ENCODE measurements at regions not wholly inside any gene's neighbourhood (a gene's known extent, or its start where the extent isn't known, plus 50 kb on each side); places are given as distances from the start of the nearest gene placed in this dataset.
A peak's percentile ranks its signal among the peaks of the same experiment; 100 is the strongest.

- DNase-seq (ENCODE audit: low read depth in 2 of 2) = no peak
Observed at GRCh38 chr4:123312951-123313592, 83.5 kb upstream of the SPRY1 start.

- no peak for DNase-seq (ENCODE audit: low read depth in 2 of 2)
Observed at GRCh38 chr4:123315617-123316016, 81.0 kb upstream of the SPRY1 start.

- no peak for DNase-seq (ENCODE audit: low read depth in 2 of 2)
Observed at GRCh38 chr4:123317211-123317610, 79.4 kb upstream of the SPRY1 start.

GRCh38 chr4:123319639-123320038 is 77.0 kb upstream of the SPRY1 start:
- no peak for DNase-seq (ENCODE audit: low read depth in 2 of 2)

GRCh38 chr4:123323998-123324397 is 72.6 kb upstream of the SPRY1 start:
- no peak for DNase-seq (ENCODE audit: low read depth in 2 of 2)

- no peak for DNase-seq (ENCODE audit: low read depth in 2 of 2)
Observed at GRCh38 chr4:123325241-123325681, 71.3 kb upstream of the SPRY1 start.

GRCh38 chr4:123327346-123327745 is 69.2 kb upstream of the SPRY1 start:
- no peak for DNase-seq (ENCODE audit: low read depth in 2 of 2)

GRCh38 chr4:123327846-123328429 is 68.7 kb upstream of the SPRY1 start:
- DNase-seq (ENCODE audit: low read depth in 2 of 2) = no peak

GRCh38 chr4:123338715-123339114 is 57.9 kb upstream of the SPRY1 start:
- DNase-seq (ENCODE audit: low read depth in 2 of 2) = no peak

- DNase-seq (ENCODE audit: low read depth in 2 of 2) = no peak
Observed at GRCh38 chr4:123339507-123340380, 56.9 kb upstream of the SPRY1 start.

- peak; percentile 38 to 49 for DNase-seq (ENCODE audit: low read depth in 2 of 2)
Observed at GRCh38 chr4:123340381-123340701, 56.3 kb upstream of the SPRY1 start.

GRCh38 chr4:123342498-123342897 is 54.1 kb upstream of the SPRY1 start:
- no peak for DNase-seq (ENCODE audit: low read depth in 2 of 2)

- no peak for DNase-seq (ENCODE audit: low read depth in 2 of 2)
Observed at GRCh38 chr4:123343400-123344041, 53.1 kb upstream of the SPRY1 start.

- DNase-seq (ENCODE audit: low read depth in 2 of 2) = no peak
Observed at GRCh38 chr4:123345137-123345934, 51.3 kb upstream of the SPRY1 start.

GRCh38 chr4:123345935-123346300 is 50.7 kb upstream of the SPRY1 start:
- no peak for DNase-seq (ENCODE audit: low read depth in 2 of 2)

- no peak for DNase-seq (ENCODE audit: low read depth in 2 of 2)
Observed at GRCh38 chr4:123346330-123346940, 50.2 kb upstream of the SPRY1 start.
